RWPE1 (cell line): ENCODE measurements at regions not wholly inside any gene's neighbourhood (a gene's known extent, or its start where the extent isn't known, plus 50 kb on each side); places are given as distances from the start of the nearest gene placed in this dataset.
A peak's percentile ranks its signal among the peaks of the same experiment; 100 is the strongest.

ENCODE experiments used
- CTCF ChIA-PET: fragments of 350-600 bp; sonication (Branson Sonifier 250); formaldehyde crosslinking; extraction: SDS; loops from one replicate; lab custom pipeline; 2021; lab: Yijun Ruan, JAX
- POLR2A ChIA-PET: fragments of 400-600 bp; formaldehyde crosslinking; extraction: SDS; loops from one replicate; lab custom pipeline; 2020; ENCODE audit warnings: antibody characterized with exemption; ENCODE audit not compliant: low non-redundant PET; lab: Yijun Ruan, JAX
- DNase-seq: peaks from one replicate; pipeline ENCODE4 v3.0.0; 2012; ENCODE audit warnings: low spot score
- H3K27ac ChIP-seq: fragments of 450-650 bp; 2 replicates; pipeline ENCODE4 v1.5.1; 2017
- CTCF ChIP-seq: fragments of 450-650 bp; conservative IDR thresholded peaks from 2 replicates; pipeline ENCODE4 v1.5.1; 2017; ENCODE audit warnings: low read depth, mild to moderate bottlenecking

GRCh38 chrX:10935501-10935900 is 175.6 kb upstream of the HCCS start:
- ChIA-PET POLR2A (no interaction called here), CTCF (no interaction called here)
- DNase-seq, result no peak
- TF ChIP-seq CTCF, result no peak
- no peak overlapping the region for H3K27ac ChIP-seq

- no peak for TF ChIP-seq CTCF
- no peak overlapping the region for H3K27ac ChIP-seq
- CTCF ChIA-PET, result no interaction called here
- DNase-seq, result no peak
- POLR2A ChIA-PET, result no interaction called here
Measured at GRCh38 chrX:10936976-10937375, 174.2 kb upstream of the HCCS start.

- POLR2A ChIA-PET, result no interaction called here
Measured at GRCh38 chrX:10938365-10938923, 172.7 kb upstream of the HCCS start.

GRCh38 chrX:10939424-10939823 is 171.7 kb upstream of the HCCS start:
- no peak overlapping the region for H3K27ac ChIP-seq
- peak; percentile 20 for DNase-seq
- no peak for TF ChIP-seq CTCF
- POLR2A ChIA-PET, result no interaction called here
- CTCF ChIA-PET, result no interaction called here

More at GRCh38 chrX:10938365-10938923, 172.7 kb upstream of the HCCS start:
- no peak overlapping the region for H3K27ac ChIP-seq
- CTCF ChIA-PET, result no interaction called here
- no peak for TF ChIP-seq CTCF
- no peak for DNase-seq

GRCh38 chrX:10944136-10944885 is 166.8 kb upstream of the HCCS start:
- H3K27ac ChIP-seq, result no peak overlapping the region
- no peak for DNase-seq
- ChIA-PET CTCF (no interaction called here), POLR2A (no interaction called here)
- TF ChIP-seq CTCF, result no peak

- no peak for TF ChIP-seq CTCF
- peak; percentile 38 for DNase-seq
- CTCF ChIA-PET, result no interaction called here
- POLR2A ChIA-PET, result no interaction called here
- H3K27ac ChIP-seq, result no peak overlapping the region
Measured at GRCh38 chrX:10945498-10945897, 165.6 kb upstream of the HCCS start.
